ENCODE measurements at regions not wholly inside any gene's neighbourhood (a gene's known extent, or its start where the extent isn't known, plus 50 kb on each side); places are given as distances from the start of the nearest gene placed in this dataset.

GRCh38 chr2:136238286-136239078 lies 120.5 kb upstream of the CXCR4 start:
- TF ChIP-seq CTCF (IDR thresholded peaks at IDR 0.05) (no peak), POLR2A (IDR thresholded peaks at IDR 0.05) (no peak)

Data from right lobe of liver (tissue), 4 donors.